Epithelial cell of proximal tubule (primary cell): ENCODE measurements at regions not wholly inside any gene's neighbourhood (a gene's known extent, or its start where the extent isn't known, plus 50 kb on each side); places are given as distances from the start of the nearest gene placed in this dataset.

Experiments
- DNase-seq: peaks from one replicate; pipeline ENCODE4 v3.0.0-alpha.2; 2011; ENCODE audit warnings: low read depth
- H3K4me3 ChIP-seq: 2 replicates; pipeline ENCODE4 v1.5.1; 2011; ENCODE audit warnings: low read depth, mild to moderate bottlenecking, low read length
- CTCF ChIP-seq: conservative IDR thresholded peaks from 2 replicates; pipeline ENCODE4 v1.5.1; 2012; ENCODE audit warnings: low read depth, mild to moderate bottlenecking, low read length

- no peak for TF ChIP-seq CTCF
- DNase-seq: no peak
- no peak overlapping the region for H3K4me3 ChIP-seq
These were observed 176.0 kb upstream of the MPPED2 start for GRCh38 chr11:30762188-30762587.

- no peak overlapping the region for H3K4me3 ChIP-seq
- no peak for DNase-seq
- TF ChIP-seq CTCF: no peak
These were observed 174.2 kb upstream of the MPPED2 start for GRCh38 chr11:30760345-30760744.

DNA sequence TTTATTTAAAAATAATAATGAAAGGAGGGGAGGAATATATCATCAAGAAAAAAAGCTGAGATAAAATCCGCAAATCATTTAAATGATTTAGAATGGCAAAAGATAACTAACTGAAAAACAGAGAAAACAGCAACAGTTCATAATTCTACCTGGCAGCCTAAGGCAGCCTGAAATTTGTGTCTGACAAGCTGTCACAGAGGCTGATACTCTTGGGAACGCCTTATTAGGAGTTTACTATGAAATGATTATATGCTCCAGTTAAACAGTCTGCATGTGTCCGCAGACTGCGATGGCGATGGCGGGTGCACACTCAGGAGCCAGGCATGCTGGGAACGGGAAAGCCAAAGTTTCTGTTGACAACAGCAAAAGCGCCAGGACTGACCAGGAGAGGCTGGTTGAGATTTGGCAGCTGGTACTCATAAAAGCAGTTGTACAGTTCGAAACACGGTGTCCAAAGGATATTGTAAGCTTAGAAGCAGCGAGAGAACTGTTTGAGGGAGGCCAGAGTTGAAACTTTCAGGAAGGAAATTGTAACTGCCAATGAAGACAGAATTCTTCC is 172.9 kb upstream of the MPPED2 start:
- DNase-seq: no peak
- TF ChIP-seq CTCF: no peak
- H3K4me3 ChIP-seq: no peak overlapping the region

- no peak overlapping the region for H3K4me3 ChIP-seq
- no peak for TF ChIP-seq CTCF
- no peak for DNase-seq
These were observed 172.4 kb upstream of the MPPED2 start for GRCh38 chr11:30758518-30758917.

GRCh38 chr11:30758012-30758411 is 171.9 kb upstream of the MPPED2 start:
- no peak overlapping the region for H3K4me3 ChIP-seq

GRCh38 chr11:30753994-30754393 is 167.8 kb upstream of the MPPED2 start:
- no peak for TF ChIP-seq CTCF
- H3K4me3 ChIP-seq: no peak overlapping the region
- no peak for DNase-seq

More at GRCh38 chr11:30758012-30758411, 171.9 kb upstream of the MPPED2 start:
- no peak for DNase-seq
- TF ChIP-seq CTCF: no peak

GRCh38 chr11:30753504-30753903 is 167.4 kb upstream of the MPPED2 start:
- no peak for TF ChIP-seq CTCF
- no peak overlapping the region for H3K4me3 ChIP-seq
- DNase-seq: no peak
